ENCODE measurements at regions not wholly inside any gene's neighbourhood (a gene's known extent, or its start where the extent isn't known, plus 50 kb on each side); places are given as distances from the start of the nearest gene placed in this dataset.

DNA sequence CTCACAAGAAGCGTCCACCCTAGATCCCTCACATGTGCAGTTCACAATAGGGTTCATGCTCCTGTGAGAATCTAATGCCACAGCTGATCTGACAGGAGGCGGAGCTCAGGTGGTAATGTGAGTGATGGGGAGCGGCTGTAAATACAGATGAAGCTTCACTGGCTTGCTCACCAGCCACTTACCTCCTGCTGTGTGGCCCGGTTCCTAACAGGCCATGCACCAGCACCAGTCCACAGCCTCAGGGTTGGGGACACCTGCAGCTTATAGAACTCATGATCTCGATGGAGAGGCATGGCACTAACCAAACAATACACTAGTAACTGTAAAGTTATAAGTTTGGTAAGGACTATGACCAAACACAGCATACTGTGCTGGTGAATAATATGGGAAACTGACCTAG is 368.0 kb upstream of the CDH5 start:
- TF ChIP-seq POLR2A (IDR thresholded peaks at IDR 0.05; ENCODE audit: low read depth, low read length), result no peak
- no peak for TF ChIP-seq CTCF (conservative IDR thresholded peaks at IDR 0.05; ENCODE audit: low read depth, low read length)
- TF ChIP-seq RFX5 (IDR thresholded peaks at IDR 0.05; ENCODE audit: low read depth, low read length), result no peak
- no peak for TF ChIP-seq RCOR1 (IDR thresholded peaks at IDR 0.05; ENCODE audit: insufficient replicate concordance, low read length)
